ENCODE measurements at regions not wholly inside any gene's neighbourhood (a gene's known extent, or its start where the extent isn't known, plus 50 kb on each side); places are given as distances from the start of the nearest gene placed in this dataset.
A peak's percentile ranks its signal among the peaks of the same experiment; 100 is the strongest.
"Not testable (repeated sequence)": the region's sequence is repeated elsewhere in the genome, so short reads cannot be mapped to it uniquely, and the experiment has no call there.

- no peak overlapping the region for H2AFZ ChIP-seq
- H3K27me3 ChIP-seq (ENCODE audit: insufficient read depth, low read depth) = no peaks in the 10 kb centered on the region
- no peaks in the 10 kb centered on the region for H4K20me1 ChIP-seq (ENCODE audit: insufficient read depth)
- no peaks in the 10 kb centered on the region for H3K4me1 ChIP-seq (replicated peaks; ENCODE audit: insufficient read depth)
- TF ChIP-seq EZH2 (IDR thresholded peaks at IDR 0.05; ENCODE audit: low read depth) = no peak
- TF ChIP-seq, protein P1, sequence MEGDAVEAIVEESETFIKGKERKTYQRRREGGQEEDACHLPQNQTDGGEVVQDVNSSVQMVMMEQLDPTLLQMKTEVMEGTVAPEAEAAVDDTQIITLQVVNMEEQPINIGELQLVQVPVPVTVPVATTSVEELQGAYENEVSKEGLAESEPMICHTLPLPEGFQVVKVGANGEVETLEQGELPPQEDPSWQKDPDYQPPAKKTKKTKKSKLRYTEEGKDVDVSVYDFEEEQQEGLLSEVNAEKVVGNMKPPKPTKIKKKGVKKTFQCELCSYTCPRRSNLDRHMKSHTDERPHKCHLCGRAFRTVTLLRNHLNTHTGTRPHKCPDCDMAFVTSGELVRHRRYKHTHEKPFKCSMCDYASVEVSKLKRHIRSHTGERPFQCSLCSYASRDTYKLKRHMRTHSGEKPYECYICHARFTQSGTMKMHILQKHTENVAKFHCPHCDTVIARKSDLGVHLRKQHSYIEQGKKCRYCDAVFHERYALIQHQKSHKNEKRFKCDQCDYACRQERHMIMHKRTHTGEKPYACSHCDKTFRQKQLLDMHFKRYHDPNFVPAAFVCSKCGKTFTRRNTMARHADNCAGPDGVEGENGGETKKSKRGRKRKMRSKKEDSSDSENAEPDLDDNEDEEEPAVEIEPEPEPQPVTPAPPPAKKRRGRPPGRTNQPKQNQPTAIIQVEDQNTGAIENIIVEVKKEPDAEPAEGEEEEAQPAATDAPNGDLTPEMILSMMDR (conservative IDR thresholded peaks at IDR 0.05) = no peak
- intact Hi-C loops (cut with micrococcal nuclease; ENCODE audit: unreplicated experiment) = no loop called here
- no peak overlapping the region for H3K4me3 ChIP-seq
- no peaks in the 10 kb centered on the region for H3K79me2 ChIP-seq (ENCODE audit: low read depth)
- H3K9me2 ChIP-seq (ENCODE audit: insufficient read depth) = no peaks in the 10 kb centered on the region
- H3K4me2 ChIP-seq = no peak overlapping the region
- ChIA-PET POLR2A (ENCODE audit: unreplicated experiment) (no interaction called here), CTCF (no interaction called here)
- no peak for DNase-seq
- no peaks in the 10 kb centered on the region for H3K36me3 ChIP-seq (ENCODE audit: low read depth)
- no peak overlapping the region for H3K27ac ChIP-seq
- peaks cover 6% of the 10 kb centered on the region; the same call in 1 of the 2 replicates for H3F3A ChIP-seq (ENCODE audit: insufficient read depth, low read depth)
- H3K9me3 ChIP-seq (ENCODE audit: insufficient read depth, low read depth) = no peaks in the 10 kb centered on the region
- BruUV-seq (replicated peaks) = no TSS peak
Measured at GRCh38 chr10:21421016-21421415, 104.5 kb downstream of the SKIDA1 start.

- H3K4me1 ChIP-seq (replicated peaks; ENCODE audit: insufficient read depth); H3K4me2 ChIP-seq; H4K20me1 ChIP-seq (ENCODE audit: insufficient read depth); CTCF ChIA-PET; H3K9me3 ChIP-seq (ENCODE audit: insufficient read depth, low read depth); H3K79me2 ChIP-seq (ENCODE audit: low read depth); H3K36me3 ChIP-seq (ENCODE audit: low read depth); H3F3A ChIP-seq (ENCODE audit: insufficient read depth, low read depth); BruUV-seq (replicated peaks); H3K4me3 ChIP-seq; intact Hi-C loops (cut with micrococcal nuclease; ENCODE audit: unreplicated experiment); H2AFZ ChIP-seq; H3K27ac ChIP-seq; H3K9me2 ChIP-seq (ENCODE audit: insufficient read depth); H3K27me3 ChIP-seq (ENCODE audit: insufficient read depth, low read depth): not testable (repeated sequence)
- DNase-seq = peak; percentile 33 to 57
- POLR2A ChIA-PET (ENCODE audit: unreplicated experiment) = interaction anchor here (0.6 kb wide), 1 partner anchor 140 kb away, joined by 13 read pairs; no protein-coding TSS in a partner anchor
Measured at GRCh38 chr10:21418981-21419576, 106.4 kb downstream of the SKIDA1 start.

DNA sequence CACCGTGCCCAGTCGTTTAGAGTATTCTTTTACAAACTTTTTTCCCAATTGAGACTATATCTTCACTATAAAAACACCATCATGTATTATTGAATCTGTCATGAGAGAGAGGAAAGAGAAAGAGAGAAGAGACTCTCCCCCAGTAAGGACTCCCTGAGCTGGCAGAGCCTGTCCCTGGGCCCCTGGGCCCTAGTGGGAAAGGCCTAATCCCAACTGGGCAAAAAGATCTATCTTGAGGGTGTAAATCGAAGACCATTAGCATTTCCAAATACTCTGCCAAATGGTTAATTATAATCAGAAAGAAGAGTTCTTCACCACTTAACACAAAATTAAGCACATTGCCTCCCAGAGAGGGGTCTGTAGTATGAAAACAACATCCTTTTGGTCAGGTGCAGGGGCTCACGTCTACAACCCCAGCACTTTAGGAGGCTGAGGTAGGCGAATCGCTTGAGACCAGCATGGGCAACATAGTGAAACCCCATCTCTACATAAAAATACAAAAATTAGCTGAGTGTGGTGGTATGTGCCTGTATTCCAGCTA lies 108.2 kb downstream of the SKIDA1 start:
- BruUV-seq (replicated peaks) = no TSS peak
- Histone ChIP-seq H3K27me3 (ENCODE audit: insufficient read depth, low read depth) (no peaks in the 10 kb centered on the region), H3K4me3 (no peak overlapping the region), H3K79me2 (ENCODE audit: low read depth) (no peaks in the 10 kb centered on the region), H3K4me1 (replicated peaks; ENCODE audit: insufficient read depth) (no peaks in the 10 kb centered on the region), H3K4me2 (no peak overlapping the region), H3K36me3 (ENCODE audit: low read depth) (no peaks in the 10 kb centered on the region), H3K9me2 (ENCODE audit: insufficient read depth) (no peaks in the 10 kb centered on the region), H3F3A (ENCODE audit: insufficient read depth, low read depth) (peaks cover 6% of the 10 kb centered on the region; the same call in 1 of the 2 replicates), H3K27ac (no peak overlapping the region), H3K9me3 (ENCODE audit: insufficient read depth, low read depth) (no peaks in the 10 kb centered on the region), H2AFZ (no peak overlapping the region), H4K20me1 (ENCODE audit: insufficient read depth) (no peaks in the 10 kb centered on the region)
- POLR2A ChIA-PET (ENCODE audit: unreplicated experiment) = no interaction called here
- TF ChIP-seq EZH2 (IDR thresholded peaks at IDR 0.05; ENCODE audit: low read depth) = no peak
- TF ChIP-seq, protein P1 (conservative IDR thresholded peaks at IDR 0.05) = no peak
- intact Hi-C loops (cut with micrococcal nuclease; ENCODE audit: unreplicated experiment) = no loop called here
- CTCF ChIA-PET = no interaction called here
- DNase-seq = no peak

DNA sequence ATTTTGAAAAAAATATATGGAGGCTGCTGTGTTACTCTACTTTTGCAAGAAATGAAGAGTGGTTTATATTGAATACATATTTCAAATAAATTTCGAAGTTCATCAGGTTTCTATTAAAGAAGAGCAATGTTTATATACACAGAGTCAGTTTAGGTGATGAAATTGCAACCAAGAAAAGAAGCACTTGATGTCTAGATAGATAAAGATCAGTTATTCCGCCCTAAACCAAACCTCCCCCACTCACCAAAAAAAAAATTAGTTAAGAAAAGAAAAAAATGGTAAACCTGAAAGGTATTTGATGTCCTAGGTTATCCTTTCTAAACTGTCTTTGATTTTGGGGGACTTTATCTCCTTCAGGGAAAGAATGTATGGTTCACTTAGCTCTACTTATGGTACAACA lies 111.8 kb downstream of the SKIDA1 start:
- Histone ChIP-seq H3K4me1 (replicated peaks; ENCODE audit: insufficient read depth) (no peaks in the 10 kb centered on the region), H2AFZ (no peak overlapping the region), H3K4me3 (no peak overlapping the region), H3K9me3 (ENCODE audit: insufficient read depth, low read depth) (no peaks in the 10 kb centered on the region), H3K27me3 (ENCODE audit: insufficient read depth, low read depth) (no peaks in the 10 kb centered on the region), H3F3A (ENCODE audit: insufficient read depth, low read depth) (peaks cover 6% of the 10 kb centered on the region; the same call in 1 of the 2 replicates), H4K20me1 (ENCODE audit: insufficient read depth) (no peaks in the 10 kb centered on the region), H3K27ac (no peak overlapping the region), H3K4me2 (no peak overlapping the region), H3K36me3 (ENCODE audit: low read depth) (no peaks in the 10 kb centered on the region), H3K79me2 (ENCODE audit: low read depth) (no peaks in the 10 kb centered on the region), H3K9me2 (ENCODE audit: insufficient read depth) (no peaks in the 10 kb centered on the region)
- intact Hi-C loops (cut with micrococcal nuclease; ENCODE audit: unreplicated experiment) = no loop called here
- ChIA-PET CTCF (no interaction called here), POLR2A (ENCODE audit: unreplicated experiment) (no interaction called here)
- TF ChIP-seq, protein P1 (conservative IDR thresholded peaks at IDR 0.05) = no peak
- no peak for TF ChIP-seq EZH2 (IDR thresholded peaks at IDR 0.05; ENCODE audit: low read depth)
- no TSS peak for BruUV-seq (replicated peaks)
- no peak for DNase-seq
